ENCODE measurements at regions not wholly inside any gene's neighbourhood (a gene's known extent, or its start where the extent isn't known, plus 50 kb on each side); places are given as distances from the start of the nearest gene placed in this dataset.

DNA sequence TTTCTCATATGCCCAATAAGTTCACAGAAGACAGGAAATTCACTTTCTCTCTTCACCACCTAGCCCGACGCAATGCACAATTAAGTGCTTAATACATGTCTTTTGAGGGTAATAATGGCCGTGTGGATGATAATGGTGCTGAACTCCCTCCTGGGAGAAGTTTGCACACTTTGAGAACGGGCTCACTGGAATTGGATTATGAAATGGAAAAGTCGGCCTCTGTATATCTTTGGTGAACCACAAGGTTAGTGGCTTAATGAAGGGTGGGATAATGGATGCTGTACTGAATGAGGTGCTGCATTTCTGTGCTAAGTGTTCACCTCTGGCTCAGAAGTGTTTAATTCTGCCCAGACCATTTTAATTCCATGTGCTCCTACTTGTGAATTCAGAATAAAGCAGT is 207.5 kb downstream of the IRX2 start:
- H2AFZ ChIP-seq (ENCODE audit: low read depth, low read length) = no peak overlapping the region
- H3K27me3 ChIP-seq (ENCODE audit: insufficient read depth, low read depth, low read length) = no peaks in the 10 kb centered on the region
- no peaks in the 10 kb centered on the region for H3K9me3 ChIP-seq (ENCODE audit: low read length)
- H3F3A ChIP-seq (ENCODE audit: insufficient read depth, low read length, poor library complexity, severe bottlenecking) = no peaks in the 10 kb centered on the region
- no peak overlapping the region for H3K4me3 ChIP-seq (ENCODE audit: low read length)
- H3K27ac ChIP-seq (ENCODE audit: low read length) = no peak overlapping the region
- H4K20me1 ChIP-seq (ENCODE audit: insufficient read depth) = no peaks in the 10 kb centered on the region
- H3K36me3 ChIP-seq (ENCODE audit: insufficient read depth, low read length) = no peaks in the 10 kb centered on the region
- H3K79me2 ChIP-seq (replicated peaks; ENCODE audit: insufficient read depth, low read length) = no peaks in the 10 kb centered on the region
- H3K9ac ChIP-seq (ENCODE audit: low read length) = no peak overlapping the region
- H3K9me2 ChIP-seq (ENCODE audit: insufficient read depth, low read length) = no peaks in the 10 kb centered on the region
- TF ChIP-seq EP300 (conservative IDR thresholded peaks at IDR 0.05; ENCODE audit: poor library complexity, severe bottlenecking) (no peak), CTCF (IDR thresholded peaks at IDR 0.05; ENCODE audit: poor library complexity, severe bottlenecking) (no peak), MXI1 (conservative IDR thresholded peaks at IDR 0.05; ENCODE audit: poor library complexity, severe bottlenecking) (no peak), POLR2AphosphoS5 (IDR thresholded peaks at IDR 0.05) (no peak), TAF1 (IDR thresholded peaks at IDR 0.05; ENCODE audit: low read depth) (no peak), RAD21 (conservative IDR thresholded peaks at IDR 0.05) (no peak), REST (IDR thresholded peaks at IDR 0.05; ENCODE audit: borderline replicate concordance) (no peak), SMC3 (conservative IDR thresholded peaks at IDR 0.05; ENCODE audit: poor library complexity) (no peak), EZH2 (IDR thresholded peaks at IDR 0.05; ENCODE audit: borderline replicate concordance, insufficient read depth, low read length, poor library complexity, severe bottlenecking) (no peak)
- H3K4me2 ChIP-seq (ENCODE audit: low read length) = no peak overlapping the region

GRCh38 chr5:2542821-2543220 is 208.7 kb downstream of the IRX2 start:
- Histone ChIP-seq H3K27ac (ENCODE audit: low read length) (no peak overlapping the region), H3K9me2 (ENCODE audit: insufficient read depth, low read length) (no peaks in the 10 kb centered on the region), H3K4me3 (ENCODE audit: low read length) (no peak overlapping the region), H3K9me3 (ENCODE audit: low read length) (no peaks in the 10 kb centered on the region), H3F3A (ENCODE audit: insufficient read depth, low read length, poor library complexity, severe bottlenecking) (no peaks in the 10 kb centered on the region), H3K79me2 (replicated peaks; ENCODE audit: insufficient read depth, low read length) (no peaks in the 10 kb centered on the region), H3K27me3 (ENCODE audit: insufficient read depth, low read depth, low read length) (no peaks in the 10 kb centered on the region), H4K20me1 (ENCODE audit: insufficient read depth) (no peaks in the 10 kb centered on the region), H2AFZ (ENCODE audit: low read depth, low read length) (no peak overlapping the region), H3K9ac (ENCODE audit: low read length) (no peak overlapping the region), H3K4me2 (ENCODE audit: low read length) (no peak overlapping the region), H3K36me3 (ENCODE audit: insufficient read depth, low read length) (no peaks in the 10 kb centered on the region)
- TF ChIP-seq EZH2 (IDR thresholded peaks at IDR 0.05; ENCODE audit: borderline replicate concordance, insufficient read depth, low read length, poor library complexity, severe bottlenecking) = no peak

GRCh38 chr5:2542026-2542425 is 209.5 kb downstream of the IRX2 start:
- no peaks in the 10 kb centered on the region for H3K36me3 ChIP-seq (ENCODE audit: insufficient read depth, low read length)
- no peak overlapping the region for H3K9ac ChIP-seq (ENCODE audit: low read length)
- no peaks in the 10 kb centered on the region for H3K9me2 ChIP-seq (ENCODE audit: insufficient read depth, low read length)
- no peak overlapping the region for H3K4me3 ChIP-seq (ENCODE audit: low read length)
- TF ChIP-seq CTCF (IDR thresholded peaks at IDR 0.05; ENCODE audit: poor library complexity, severe bottlenecking) (no peak), REST (IDR thresholded peaks at IDR 0.05; ENCODE audit: borderline replicate concordance) (no peak), RAD21 (conservative IDR thresholded peaks at IDR 0.05) (no peak), POLR2AphosphoS5 (IDR thresholded peaks at IDR 0.05) (no peak), SMC3 (conservative IDR thresholded peaks at IDR 0.05; ENCODE audit: poor library complexity) (no peak), MXI1 (conservative IDR thresholded peaks at IDR 0.05; ENCODE audit: poor library complexity, severe bottlenecking) (no peak), EZH2 (IDR thresholded peaks at IDR 0.05; ENCODE audit: borderline replicate concordance, insufficient read depth, low read length, poor library complexity, severe bottlenecking) (no peak), EP300 (conservative IDR thresholded peaks at IDR 0.05; ENCODE audit: poor library complexity, severe bottlenecking) (no peak), TAF1 (IDR thresholded peaks at IDR 0.05; ENCODE audit: low read depth) (no peak)
- H3K79me2 ChIP-seq (replicated peaks; ENCODE audit: insufficient read depth, low read length) = no peaks in the 10 kb centered on the region
- no peaks in the 10 kb centered on the region for H3F3A ChIP-seq (ENCODE audit: insufficient read depth, low read length, poor library complexity, severe bottlenecking)
- no peaks in the 10 kb centered on the region for H3K27me3 ChIP-seq (ENCODE audit: insufficient read depth, low read depth, low read length)
- no peak overlapping the region for H2AFZ ChIP-seq (ENCODE audit: low read depth, low read length)
- H3K9me3 ChIP-seq (ENCODE audit: low read length) = no peaks in the 10 kb centered on the region
- H3K4me2 ChIP-seq (ENCODE audit: low read length) = no peak overlapping the region
- H4K20me1 ChIP-seq (ENCODE audit: insufficient read depth) = no peaks in the 10 kb centered on the region
- H3K27ac ChIP-seq (ENCODE audit: low read length) = no peak overlapping the region

Measured in neural cell (in vitro differentiated cells).